Thymus (tissue), 11 donors: ENCODE measurements at regions not wholly inside any gene's neighbourhood (a gene's known extent, or its start where the extent isn't known, plus 50 kb on each side); places are given as distances from the start of the nearest gene placed in this dataset.
A peak's percentile ranks its signal among the peaks of the same experiment; 100 is the strongest.

Experiments
- DNase-seq, 9 donors: peaks; one replicate each; pipeline ENCODE4 v3.0.0-alpha.2; 2013; ENCODE audit warnings: low spot score in 9 of 9, low read depth in 6 of 9, missing footprints in 1 of 9
- H3K27ac ChIP-seq, 2 donors: one replicate each; pipeline ENCODE4 v1.5.1; 2013; ENCODE audit warnings: control low read depth in 1 of 2, low read depth in 1 of 2, low read length in 1 of 2, mild to moderate bottlenecking in 1 of 2, moderate library complexity in 1 of 2
- H3K27me3 ChIP-seq, 2 donors: one replicate each; pipeline ENCODE4 v1.5.1; 2013; ENCODE audit warnings: low read length in 1 of 2; ENCODE audit not compliant: control insufficient read depth in 2 of 2, insufficient read depth in 1 of 2
- H3K36me3 ChIP-seq, 2 donors: one replicate each; pipeline ENCODE4 v1.5.1; 2013; ENCODE audit warnings: low read length in 1 of 2, mild to moderate bottlenecking in 1 of 2, moderate library complexity in 1 of 2; ENCODE audit not compliant: control insufficient read depth in 2 of 2, insufficient read depth in 2 of 2
- H3K4me1 ChIP-seq, 2 donors: one replicate each; pipeline ENCODE4 v1.5.1; 2013; ENCODE audit warnings: low read length in 2 of 2; ENCODE audit not compliant: control insufficient read depth in 2 of 2, insufficient read depth in 2 of 2
- H3K4me3 ChIP-seq, 2 donors: one replicate each; pipeline ENCODE4 v1.5.1; 2013; ENCODE audit warnings: low read length in 2 of 2, control low read depth in 1 of 2, mild to moderate bottlenecking in 1 of 2
- H3K9me3 ChIP-seq, 2 donors: one replicate each; pipeline ENCODE4 v1.5.1; 2013; ENCODE audit warnings: low read length in 1 of 2, mild to moderate bottlenecking in 1 of 2; ENCODE audit not compliant: control insufficient read depth in 2 of 2, insufficient read depth in 1 of 2
- WGBS: extraction: QIAGEN DNeasy Blood & Tissue Kit; methylation state at CpG from one replicate; pipeline ENCODE4 v1.1.7; 2013; 5-methylcytosine and 5-hydroxymethylcytosine counted together
- donor health status: healthy.

DNA sequence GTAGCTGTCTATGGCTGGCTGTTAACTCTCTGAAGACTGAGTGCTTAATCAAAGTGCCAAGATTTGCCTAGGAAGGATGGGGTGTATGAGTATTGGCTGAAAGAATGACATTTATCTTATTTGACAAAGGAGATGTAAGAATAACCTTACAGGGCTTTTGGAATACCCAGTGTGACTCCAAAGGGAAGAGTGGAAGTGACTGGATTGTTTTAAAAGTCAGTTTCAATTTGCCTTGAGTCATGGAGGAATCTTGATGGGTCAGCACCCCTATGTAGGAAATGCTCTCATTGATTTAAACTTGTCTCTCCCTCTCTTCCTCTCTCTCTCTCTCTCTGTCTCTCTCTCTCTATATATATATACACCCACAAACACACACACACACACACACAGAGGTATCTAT lies 118.4 kb upstream of the CLDN10 start:
- Histone ChIP-seq H3K36me3 (no peaks in the 10 kb centered on the region), H3K27ac (no peak overlapping the region), H3K4me3 (no peak overlapping the region), H3K4me1 (no peaks in the 10 kb centered on the region), H3K9me3 (no peaks in the 10 kb centered on the region), H3K27me3 (no peaks in the 10 kb centered on the region)
- DNase-seq, result no peak

DNA sequence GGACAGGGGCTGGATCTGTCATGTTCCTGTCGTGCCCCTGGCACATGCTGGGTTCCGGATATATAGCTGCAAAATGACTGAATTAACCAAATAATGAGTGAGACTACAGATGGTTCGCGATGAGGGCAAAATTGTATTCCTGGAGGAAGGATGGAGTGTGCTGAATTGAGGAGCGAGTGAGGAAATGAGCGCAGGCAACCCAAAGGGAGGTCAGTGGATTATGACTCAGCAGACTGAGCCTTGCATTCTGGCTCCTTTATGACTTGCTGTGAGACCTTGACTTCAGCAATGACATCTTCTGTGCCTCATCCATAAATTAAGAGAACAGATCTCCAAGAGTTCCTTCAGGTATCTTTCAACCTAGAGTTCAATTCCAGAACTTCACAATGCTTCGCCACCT lies 115.0 kb upstream of the CLDN10 start:
- DNase-seq, result no peak
- no peaks in the 10 kb centered on the region for H3K36me3 ChIP-seq
- H3K27me3 ChIP-seq, result no peaks in the 10 kb centered on the region
- WGBS, result 98% methylated on average over 7 of the region's 7 CpGs
- no peaks in the 10 kb centered on the region for H3K9me3 ChIP-seq
- no peak overlapping the region for H3K27ac ChIP-seq
- no peak overlapping the region for H3K4me3 ChIP-seq
- no peaks in the 10 kb centered on the region for H3K4me1 ChIP-seq

GRCh38 chr13:95438297-95438696 lies 114.2 kb upstream of the CLDN10 start:
- H3K4me3 ChIP-seq, result no peak overlapping the region
- H3K4me1 ChIP-seq, result no peaks in the 10 kb centered on the region
- H3K27ac ChIP-seq, result no peak overlapping the region
- 93% methylated on average over 1 of the region's 1 CpG for WGBS
- H3K9me3 ChIP-seq, result no peaks in the 10 kb centered on the region
- no peak for DNase-seq
- no peaks in the 10 kb centered on the region for H3K27me3 ChIP-seq
- no peaks in the 10 kb centered on the region for H3K36me3 ChIP-seq

- WGBS, result 93% methylated on average over 7 of the region's 7 CpGs
- no peak overlapping the region for H3K27ac ChIP-seq
- DNase-seq, result no peak
- H3K36me3 ChIP-seq, result no peaks in the 10 kb centered on the region
- H3K4me3 ChIP-seq, result no peak overlapping the region
- no peaks in the 10 kb centered on the region for H3K27me3 ChIP-seq
- peaks cover 0 to 3% of the 10 kb centered on the region in 2 donors for H3K4me1 ChIP-seq
- no peaks in the 10 kb centered on the region for H3K9me3 ChIP-seq
These were observed 112.0 kb upstream of the CLDN10 start for GRCh38 chr13:95440441-95441088.

- H3K4me3 ChIP-seq, result no peak overlapping the region
- no peaks in the 10 kb centered on the region for H3K27me3 ChIP-seq
- no peak for DNase-seq
- H3K4me1 ChIP-seq, result peaks cover 0 to 3% of the 10 kb centered on the region in 2 donors
- no peaks in the 10 kb centered on the region for H3K9me3 ChIP-seq
- H3K27ac ChIP-seq, result no peak overlapping the region
- WGBS, result 97% methylated on average over 3 of the region's 3 CpGs
- H3K36me3 ChIP-seq, result no peaks in the 10 kb centered on the region
These were observed 111.2 kb upstream of the CLDN10 start for GRCh38 chr13:95441326-95441725.

- no peaks in the 10 kb centered on the region for H3K9me3 ChIP-seq
- no peaks in the 10 kb centered on the region for H3K36me3 ChIP-seq
- H3K27me3 ChIP-seq, result no peaks in the 10 kb centered on the region
- H3K4me3 ChIP-seq, result no peak overlapping the region
- 97% methylated on average over 6 of the region's 6 CpGs for WGBS
- H3K27ac ChIP-seq, result no peak overlapping the region
- no peak for DNase-seq
- H3K4me1 ChIP-seq, result peaks cover 22% of the 10 kb centered on the region in 2 donors
These were observed 108.4 kb upstream of the CLDN10 start for GRCh38 chr13:95444006-95444730.

GRCh38 chr13:95445131-95445530 lies 107.4 kb upstream of the CLDN10 start:
- 90% methylated on average over 4 of the region's 4 CpGs for WGBS
- DNase-seq, result no peak
- Histone ChIP-seq H3K27ac (no peak overlapping the region), H3K4me1 (peaks cover 22% of the 10 kb centered on the region in 2 donors), H3K9me3 (no peaks in the 10 kb centered on the region), H3K27me3 (no peaks in the 10 kb centered on the region), H3K4me3 (no peak overlapping the region), H3K36me3 (no peaks in the 10 kb centered on the region)

- Histone ChIP-seq H3K9me3 (peaks cover 0 to 2% of the 10 kb centered on the region in 2 donors), H3K27me3 (no peaks in the 10 kb centered on the region), H3K36me3 (no peaks in the 10 kb centered on the region), H3K4me3 (no peak overlapping the region), H3K4me1 (peaks cover 25 to 37% of the 10 kb centered on the region in 2 donors), H3K27ac (peak overlapping the region; percentile 71 to 87)
- WGBS, result 22% methylated on average over 8 of the region's 8 CpGs
- peak; percentile 38 to 89 (median 67) for DNase-seq
These were observed 104.7 kb upstream of the CLDN10 start for GRCh38 chr13:95447814-95448213.

GRCh38 chr13:95451656-95452055 lies 100.9 kb upstream of the CLDN10 start:
- 93% methylated on average over 2 of the region's 2 CpGs for WGBS
- Histone ChIP-seq H3K9me3 (peaks cover 0 to 2% of the 10 kb centered on the region in 2 donors), H3K4me1 (peaks cover 25 to 43% of the 10 kb centered on the region in 2 donors), H3K36me3 (no peaks in the 10 kb centered on the region), H3K27ac (no peak overlapping the region), H3K4me3 (no peak overlapping the region), H3K27me3 (no peaks in the 10 kb centered on the region)
- no peak for DNase-seq
